ENCODE measurements at regions not wholly inside any gene's neighbourhood (a gene's known extent, or its start where the extent isn't known, plus 50 kb on each side); places are given as distances from the start of the nearest gene placed in this dataset.
A peak's percentile ranks its signal among the peaks of the same experiment; 100 is the strongest.
"Not testable (repeated sequence)": the region's sequence is repeated elsewhere in the genome, so short reads cannot be mapped to it uniquely, and the experiment has no call there.

GRCh38 chr15:93358166-93359059 lies 269.4 kb upstream of the RGMA start:
- no peak for DNase-seq (ENCODE audit: low spot score)

GRCh38 chr15:93348711-93349545 lies 259.9 kb upstream of the RGMA start:
- DNase-seq (ENCODE audit: low spot score) = no peak

GRCh38 chr15:93347986-93348385 lies 259.0 kb upstream of the RGMA start:
- DNase-seq (ENCODE audit: low spot score) = no peak

- no peak for DNase-seq (ENCODE audit: low spot score)
Observed at GRCh38 chr15:93345981-93346380, 257.0 kb upstream of the RGMA start.

- DNase-seq (ENCODE audit: low spot score) = not testable (repeated sequence)
Observed at GRCh38 chr15:93343402-93343801, 254.4 kb upstream of the RGMA start.

GRCh38 chr15:93341164-93341563 lies 252.2 kb upstream of the RGMA start:
- no peak for DNase-seq (ENCODE audit: low spot score)

- DNase-seq (ENCODE audit: low spot score) = no peak
Observed at GRCh38 chr15:93340406-93340805, 251.4 kb upstream of the RGMA start.

- no peak for DNase-seq (ENCODE audit: low spot score)
Observed at GRCh38 chr15:93333796-93334195, 244.8 kb upstream of the RGMA start.

GRCh38 chr15:93333126-93333525 lies 244.1 kb upstream of the RGMA start:
- not testable (repeated sequence) for DNase-seq (ENCODE audit: low spot score)

- no peak for DNase-seq (ENCODE audit: low spot score)
Observed at GRCh38 chr15:93332168-93332553, 243.2 kb upstream of the RGMA start.

GRCh38 chr15:93331545-93332167 lies 242.6 kb upstream of the RGMA start:
- DNase-seq (ENCODE audit: low spot score) = no peak

GRCh38 chr15:93330912-93331544 lies 242.0 kb upstream of the RGMA start:
- DNase-seq (ENCODE audit: low spot score) = no peak

- no peak for DNase-seq (ENCODE audit: low spot score)
Observed at GRCh38 chr15:93327364-93327763, 238.4 kb upstream of the RGMA start.

GRCh38 chr15:93324186-93324975 lies 235.4 kb upstream of the RGMA start:
- no peak for DNase-seq (ENCODE audit: low spot score)

GRCh38 chr15:93321881-93322282 lies 232.9 kb upstream of the RGMA start:
- DNase-seq (ENCODE audit: low spot score) = peak; percentile 77

- no peak for DNase-seq (ENCODE audit: low spot score)
Observed at GRCh38 chr15:93319121-93319814, 230.3 kb upstream of the RGMA start.

GRCh38 chr15:93317772-93318171 lies 228.8 kb upstream of the RGMA start:
- DNase-seq (ENCODE audit: low spot score) = no peak

- DNase-seq (ENCODE audit: low spot score) = no peak
Observed at GRCh38 chr15:93314245-93314644, 225.2 kb upstream of the RGMA start.

GRCh38 chr15:93312891-93313486 lies 224.0 kb upstream of the RGMA start:
- no peak for DNase-seq (ENCODE audit: low spot score)

GRCh38 chr15:93311620-93312019 lies 222.6 kb upstream of the RGMA start:
- no peak for DNase-seq (ENCODE audit: low spot score)
